CD8-positive, alpha-beta memory T cell (primary cell): ENCODE measurements at regions not wholly inside any gene's neighbourhood (a gene's known extent, or its start where the extent isn't known, plus 50 kb on each side); places are given as distances from the start of the nearest gene placed in this dataset.

Experiments
- CTCF ChIA-PET: fragments of 350-600 bp; sonication (Branson Sonifier 250); formaldehyde crosslinking; loops from one replicate; lab custom pipeline; 2021; ENCODE audit warnings: antibody characterized with exemption; lab: Charles Lee
- POLR2A ChIA-PET: fragments of 350-600 bp; sonication (Branson Sonifier 250); formaldehyde crosslinking; loops from one replicate; lab custom pipeline; 2021; ENCODE audit warnings: antibody characterized with exemption; lab: Charles Lee
- DNase-seq, 5 donors: peaks; one replicate each; pipeline versions ENCODE4 v3.0.0 to v3.0.0-alpha.2; 2020 to 2022; ENCODE audit warnings: mixed read lengths in 1 of 5
- H3K27ac ChIP-seq: one replicate; pipeline ENCODE4 v1.7.0; 2013; ENCODE audit warnings: low read depth, mild to moderate bottlenecking, low read length, moderate library complexity
- H3K27me3 ChIP-seq: 2 replicates; pipeline ENCODE4 v1.7.0; 2013; ENCODE audit warnings: low read length, mild to moderate bottlenecking; ENCODE audit not compliant: insufficient read depth, poor library complexity, severe bottlenecking
- H3K36me3 ChIP-seq: 2 replicates; pipeline ENCODE4 v1.7.0; 2013; ENCODE audit warnings: mild to moderate bottlenecking, low read length, moderate library complexity; ENCODE audit not compliant: insufficient read depth
- H3K4me1 ChIP-seq: 2 replicates; pipeline ENCODE4 v1.7.0; 2013; ENCODE audit warnings: mild to moderate bottlenecking, low read length, moderate library complexity; ENCODE audit not compliant: insufficient read depth
- H3K4me3 ChIP-seq: 2 replicates; pipeline ENCODE4 v1.7.0; 2013; ENCODE audit warnings: mild to moderate bottlenecking, low read length
- H3K9me3 ChIP-seq: 2 replicates; pipeline ENCODE4 v1.7.0; 2013; ENCODE audit warnings: mild to moderate bottlenecking, low read length
- H3K27ac Mint-ChIP-seq, 8 donors: one replicate each; pipeline ENCODE4 v1.8.0; 2020 to 2021; ENCODE audit warnings: mixed read lengths in 8 of 8, mild to moderate bottlenecking in 6 of 8, inconsistent platforms in 3 of 8, moderate library complexity in 3 of 8
- H3K27me3 Mint-ChIP-seq, 2 donors: one replicate each; pipeline ENCODE4 v1.8.0; 2020 to 2021; ENCODE audit warnings: mixed read lengths in 2 of 2, mild to moderate bottlenecking in 1 of 2, moderate library complexity in 1 of 2
- H3K36me3 Mint-ChIP-seq, 3 donors: one replicate each; pipeline ENCODE4 v1.8.0; 2020 to 2021; ENCODE audit warnings: mixed read lengths in 3 of 3, inconsistent platforms in 1 of 3, mild to moderate bottlenecking in 1 of 3
- H3K4me1 Mint-ChIP-seq, 3 donors: one replicate each; pipeline ENCODE4 v1.8.0; 2020 to 2021; ENCODE audit warnings: mixed read lengths in 3 of 3, inconsistent platforms in 1 of 3, mild to moderate bottlenecking in 1 of 3
- H3K4me3 Mint-ChIP-seq, 7 donors: one replicate each; pipeline ENCODE4 v1.8.0; 2020 to 2021; ENCODE audit warnings: mixed read lengths in 7 of 7, mild to moderate bottlenecking in 6 of 7, moderate library complexity in 4 of 7, inconsistent platforms in 2 of 7
- H3K9me3 Mint-ChIP-seq, 5 donors: one replicate each; pipeline ENCODE4 v1.8.0; 2020 to 2022; ENCODE audit warnings: mixed read lengths in 5 of 5, mild to moderate bottlenecking in 3 of 5, moderate library complexity in 2 of 5, inconsistent platforms in 1 of 5

GRCh38 chr6:139603581-139603980, 229.1 kb upstream of the CITED2 start:
- POLR2A ChIA-PET = no interaction called here

DNA sequence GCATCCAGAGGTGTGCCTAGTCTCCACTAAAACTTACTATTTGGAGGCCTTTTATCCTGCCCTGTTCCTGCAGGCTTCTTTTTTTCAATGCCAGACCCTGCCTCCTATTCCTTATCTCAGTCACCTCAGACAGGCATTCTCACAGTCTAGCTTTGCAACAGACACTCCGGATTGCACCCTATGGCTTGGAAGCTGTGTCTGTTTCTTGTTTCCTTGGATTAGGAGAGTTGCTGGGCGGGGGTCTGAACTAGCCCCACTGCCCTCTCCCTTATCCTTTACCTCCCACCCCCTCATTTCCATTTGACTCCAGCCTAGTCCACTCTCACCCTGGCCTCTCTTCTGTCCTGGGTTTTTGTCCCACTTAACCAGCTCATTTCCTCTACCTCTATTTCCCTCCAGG, 228.1 kb upstream of the CITED2 start:
- peaks cover 0 to 5% of the 10 kb centered on the region in 2 donors for H3K27me3 Mint-ChIP-seq
- H3K4me1 Mint-ChIP-seq = no peaks in the 10 kb centered on the region
- Histone ChIP-seq H3K9me3 (no peaks in the 10 kb centered on the region), H3K4me3 (no peak overlapping the region), H3K36me3 (no peaks in the 10 kb centered on the region), H3K4me1 (no peaks in the 10 kb centered on the region), H3K27me3 (no peaks in the 10 kb centered on the region), H3K27ac (no peak overlapping the region)
- ChIA-PET CTCF (no interaction called here), POLR2A (no interaction called here)
- H3K9me3 Mint-ChIP-seq = no peaks in the 10 kb centered on the region
- H3K36me3 Mint-ChIP-seq = no peaks in the 10 kb centered on the region
- no peak overlapping the region for H3K27ac Mint-ChIP-seq
- no peak for DNase-seq
- H3K4me3 Mint-ChIP-seq = no peak overlapping the region

More at GRCh38 chr6:139603581-139603980, 229.1 kb upstream of the CITED2 start:
- Histone ChIP-seq H3K9me3 (no peaks in the 10 kb centered on the region), H3K4me3 (no peak overlapping the region), H3K27me3 (no peaks in the 10 kb centered on the region), H3K36me3 (no peaks in the 10 kb centered on the region), H3K27ac (no peak overlapping the region), H3K4me1 (no peaks in the 10 kb centered on the region)
- Mint-ChIP-seq H3K27me3 (peaks cover 0 to 5% of the 10 kb centered on the region in 2 donors), H3K36me3 (no peaks in the 10 kb centered on the region), H3K9me3 (no peaks in the 10 kb centered on the region), H3K4me1 (no peaks in the 10 kb centered on the region), H3K4me3 (no peak overlapping the region), H3K27ac (no peak overlapping the region)
- CTCF ChIA-PET = interaction anchor here (1.1 kb wide), 1 partner anchor 10 kb away, joined by 3 read pairs; no protein-coding TSS in a partner anchor
- no peak for DNase-seq

GRCh38 chr6:139600919-139601475, 226.5 kb upstream of the CITED2 start:
- ChIA-PET CTCF (no interaction called here), POLR2A (no interaction called here)
- Histone ChIP-seq H3K4me1 (no peaks in the 10 kb centered on the region), H3K27ac (no peak overlapping the region), H3K9me3 (no peaks in the 10 kb centered on the region), H3K27me3 (no peaks in the 10 kb centered on the region), H3K4me3 (no peak overlapping the region), H3K36me3 (no peaks in the 10 kb centered on the region)
- no peaks in the 10 kb centered on the region for H3K36me3 Mint-ChIP-seq
- no peaks in the 10 kb centered on the region for H3K4me1 Mint-ChIP-seq
- no peak for DNase-seq
- no peak overlapping the region for H3K4me3 Mint-ChIP-seq
- H3K27ac Mint-ChIP-seq = no peak overlapping the region
- H3K9me3 Mint-ChIP-seq = no peaks in the 10 kb centered on the region
- peaks cover 0 to 5% of the 10 kb centered on the region in 2 donors for H3K27me3 Mint-ChIP-seq

DNA sequence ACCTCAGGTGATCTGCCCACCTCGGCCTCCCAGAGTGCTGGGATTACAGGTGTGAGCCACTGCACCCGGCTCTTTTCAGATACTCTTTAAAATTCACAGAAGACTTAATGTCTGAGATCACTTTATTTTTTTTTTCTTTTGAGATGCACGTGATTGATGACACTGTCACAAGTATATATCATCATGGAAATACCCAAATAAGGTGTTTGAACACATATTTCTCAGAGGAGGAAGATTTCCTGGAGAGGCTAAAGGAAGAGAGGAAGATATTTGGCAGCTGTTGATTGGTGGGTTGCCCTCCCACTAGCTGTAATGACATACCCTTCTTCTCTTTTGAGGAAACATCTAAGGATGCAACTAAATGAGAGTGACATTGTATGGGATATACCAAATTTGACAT, 225.9 kb upstream of the CITED2 start:
- Mint-ChIP-seq H3K4me1 (peaks cover 0 to 6% (median 4%) of the 10 kb centered on the region in 3 donors), H3K9me3 (no peaks in the 10 kb centered on the region), H3K27me3 (peaks cover 0 to 5% of the 10 kb centered on the region in 2 donors), H3K4me3 (no peak overlapping the region), H3K36me3 (no peaks in the 10 kb centered on the region), H3K27ac (peak overlapping the region in 1 of 8 donors; percentile 40)
- Histone ChIP-seq H3K4me3 (no peak overlapping the region), H3K27ac (no peak overlapping the region), H3K4me1 (no peaks in the 10 kb centered on the region), H3K36me3 (no peaks in the 10 kb centered on the region), H3K27me3 (no peaks in the 10 kb centered on the region), H3K9me3 (no peaks in the 10 kb centered on the region)
- ChIA-PET POLR2A (no interaction called here), CTCF (no interaction called here)
- DNase-seq = no peak

GRCh38 chr6:139597771-139598755, 223.6 kb upstream of the CITED2 start:
- no peaks in the 10 kb centered on the region for H3K9me3 Mint-ChIP-seq

GRCh38 chr6:139597087-139597763, 222.8 kb upstream of the CITED2 start:
- no peaks in the 10 kb centered on the region for H3K4me1 ChIP-seq
- POLR2A ChIA-PET = no interaction called here
- peaks cover 0 to 3% of the 10 kb centered on the region in 2 donors for H3K27me3 Mint-ChIP-seq

More at GRCh38 chr6:139597771-139598755, 223.6 kb upstream of the CITED2 start:
- no peak for DNase-seq
- H3K9me3 ChIP-seq = no peaks in the 10 kb centered on the region
- POLR2A ChIA-PET = no interaction called here
- H3K27ac ChIP-seq = no peak overlapping the region
- no peaks in the 10 kb centered on the region for H3K27me3 ChIP-seq
- Mint-ChIP-seq H3K27me3 (peaks cover 0 to 3% of the 10 kb centered on the region in 2 donors), H3K27ac (no peak overlapping the region), H3K36me3 (peaks cover 0 to 3% (median 0%) of the 10 kb centered on the region in 3 donors), H3K4me1 (peaks cover 0 to 11% (median 10%) of the 10 kb centered on the region in 3 donors), H3K4me3 (no peak overlapping the region)
- H3K4me1 ChIP-seq = no peaks in the 10 kb centered on the region
- no peaks in the 10 kb centered on the region for H3K36me3 ChIP-seq
- CTCF ChIA-PET = no interaction called here
- no peak overlapping the region for H3K4me3 ChIP-seq

GRCh38 chr6:139595183-139595582, 220.7 kb upstream of the CITED2 start:
- H3K4me3 ChIP-seq = no peak overlapping the region
- no peaks in the 10 kb centered on the region for H3K36me3 ChIP-seq
- no peaks in the 10 kb centered on the region for H3K27me3 Mint-ChIP-seq
- peaks cover 0 to 14% (median 10%) of the 10 kb centered on the region in 3 donors for H3K4me1 Mint-ChIP-seq
- ChIA-PET CTCF (interaction anchor here (0.9 kb wide), 1 partner anchor 271 kb away, joined by 3 read pairs; no protein-coding TSS in a partner anchor), POLR2A (no interaction called here)
- DNase-seq = no peak
- no peak overlapping the region for H3K27ac ChIP-seq
- no peaks in the 10 kb centered on the region for H3K4me1 ChIP-seq
- H3K9me3 ChIP-seq = no peaks in the 10 kb centered on the region
- no peak overlapping the region for H3K4me3 Mint-ChIP-seq
- H3K27me3 ChIP-seq = no peaks in the 10 kb centered on the region
- peaks cover 0 to 3% (median 0%) of the 10 kb centered on the region in 3 donors for H3K36me3 Mint-ChIP-seq
- peak overlapping the region in 1 of 8 donors; percentile 76 for H3K27ac Mint-ChIP-seq
- no peaks in the 10 kb centered on the region for H3K9me3 Mint-ChIP-seq

More at GRCh38 chr6:139597087-139597763, 222.8 kb upstream of the CITED2 start:
- no peak for DNase-seq
- Mint-ChIP-seq H3K4me1 (peaks cover 0 to 11% (median 10%) of the 10 kb centered on the region in 3 donors), H3K36me3 (peaks cover 0 to 3% (median 0%) of the 10 kb centered on the region in 3 donors), H3K9me3 (no peaks in the 10 kb centered on the region), H3K4me3 (no peak overlapping the region), H3K27ac (peak overlapping the region in 1 of 8 donors; percentile 21)
- Histone ChIP-seq H3K9me3 (no peaks in the 10 kb centered on the region), H3K27ac (no peak overlapping the region), H3K36me3 (no peaks in the 10 kb centered on the region), H3K27me3 (no peaks in the 10 kb centered on the region), H3K4me3 (no peak overlapping the region)
- CTCF ChIA-PET = no interaction called here
